ENCODE measurements at regions not wholly inside any gene's neighbourhood (a gene's known extent, or its start where the extent isn't known, plus 50 kb on each side); places are given as distances from the start of the nearest gene placed in this dataset.
"Not testable (repeated sequence)": the region's sequence is repeated elsewhere in the genome, so short reads cannot be mapped to it uniquely, and the experiment has no call there.

GRCh38 chr7:20083781-20084180, 133.4 kb downstream of the MACC1 start:
- peak in 1 of 3 donors; percentile 20 for DNase-seq

GRCh38 chr7:20079080-20079479, 138.1 kb downstream of the MACC1 start:
- no peak for DNase-seq

- DNase-seq = no peak
Observed at GRCh38 chr7:20076835-20077234, 140.3 kb downstream of the MACC1 start.

GRCh38 chr7:20075992-20076820, 141.0 kb downstream of the MACC1 start:
- no peak for DNase-seq

- no peak for DNase-seq
Observed at GRCh38 chr7:20075440-20075839, 141.7 kb downstream of the MACC1 start.

GRCh38 chr7:20068004-20068403, 149.2 kb downstream of the MACC1 start:
- not testable (repeated sequence) for DNase-seq

- DNase-seq = peak; percentile 15 to 71 (median 37)
Observed at GRCh38 chr7:20064974-20065862, 152.0 kb downstream of the MACC1 start.

- DNase-seq = peak in 1 of 3 donors; percentile 14
Observed at GRCh38 chr7:20064181-20064970, 152.8 kb downstream of the MACC1 start.

- no peak for DNase-seq
Observed at GRCh38 chr7:20063644-20064043, 153.5 kb downstream of the MACC1 start.

- DNase-seq = no peak
Observed at GRCh38 chr7:20062932-20063331, 154.3 kb downstream of the MACC1 start.

GRCh38 chr7:20053334-20054104, 163.7 kb downstream of the MACC1 start:
- DNase-seq = no peak

GRCh38 chr7:20050241-20050966, 166.8 kb downstream of the MACC1 start:
- no peak for DNase-seq

- no peak for DNase-seq
Observed at GRCh38 chr7:20038676-20039075, 178.5 kb downstream of the MACC1 start.

GRCh38 chr7:20035279-20035875, 181.8 kb downstream of the MACC1 start:
- DNase-seq = no peak

GRCh38 chr7:20033621-20034400, 183.4 kb downstream of the MACC1 start:
- DNase-seq = peak in 1 of 3 donors; percentile 73

- no peak for DNase-seq
Observed at GRCh38 chr7:20032741-20033140, 184.4 kb downstream of the MACC1 start.

GRCh38 chr7:20030915-20031362, 186.2 kb downstream of the MACC1 start:
- peak in 1 of 3 donors; percentile 44 for DNase-seq

GRCh38 chr7:20030417-20030816, 186.8 kb downstream of the MACC1 start:
- DNase-seq = no peak

- DNase-seq = no peak
Observed at GRCh38 chr7:20026762-20027161, 190.4 kb downstream of the MACC1 start.

All from muscle of back (tissue), 3 donors.